H1 (cell line): ENCODE measurements at regions not wholly inside any gene's neighbourhood (a gene's known extent, or its start where the extent isn't known, plus 50 kb on each side); places are given as distances from the start of the nearest gene placed in this dataset.

ENCODE experiments used
- BACH1 ChIP-seq: IDR thresholded peaks from 2 replicates; pipeline ENCODE4 v1.6.1; 2012; ENCODE audit warnings: low read length, improper control_type of control experiment
- KDM1A ChIP-seq: fragments of 200-600, 300-600 bp; sonication (generic); IDR thresholded peaks from 2 replicates; pipeline ENCODE4 v1.7.1; 2016; ENCODE audit warnings: mild to moderate bottlenecking, low read length, borderline replicate concordance
- POLR2A ChIP-seq, 2 experiments: IDR thresholded peaks; 1 replicate in 1 of 2; 2 replicates in 1 of 2; pipeline ENCODE4 v1.6.1; 2011; ENCODE audit warnings: low read depth in 2 of 2, low read length in 2 of 2, mild to moderate bottlenecking in 2 of 2; ENCODE audit errors: control extremely low read depth in 1 of 2
- RFX5 ChIP-seq: IDR thresholded peaks from 2 replicates; pipeline ENCODE4 v1.6.1; 2011; ENCODE audit warnings: low read depth, low read length, improper control_type of control experiment, borderline replicate concordance
- TAF1 ChIP-seq: IDR thresholded peaks from 2 replicates; pipeline ENCODE4 v1.6.1; 2011; ENCODE audit warnings: mild to moderate bottlenecking, low read depth, low read length
- TF ChIP-seq, protein P1 (sequence below), 3 experiments: IDR thresholded peaks; 1 replicate in 2 of 3; 2 replicates in 1 of 3; pipeline versions ENCODE4 v1.5.1 to v1.6.1; 2011; ENCODE audit warnings: low read length in 3 of 3, mild to moderate bottlenecking in 3 of 3, inconsistent platforms in 2 of 3, low read depth in 1 of 3, moderate library complexity in 1 of 3; ENCODE audit not compliant: insufficient read depth in 1 of 3; ENCODE audit errors: control extremely low read depth in 1 of 3
- TF ChIP-seq, protein P2 (sequence below): IDR thresholded peaks from 2 replicates; pipeline ENCODE4 v1.6.1; 2012; ENCODE audit warnings: inconsistent platforms

DNA sequence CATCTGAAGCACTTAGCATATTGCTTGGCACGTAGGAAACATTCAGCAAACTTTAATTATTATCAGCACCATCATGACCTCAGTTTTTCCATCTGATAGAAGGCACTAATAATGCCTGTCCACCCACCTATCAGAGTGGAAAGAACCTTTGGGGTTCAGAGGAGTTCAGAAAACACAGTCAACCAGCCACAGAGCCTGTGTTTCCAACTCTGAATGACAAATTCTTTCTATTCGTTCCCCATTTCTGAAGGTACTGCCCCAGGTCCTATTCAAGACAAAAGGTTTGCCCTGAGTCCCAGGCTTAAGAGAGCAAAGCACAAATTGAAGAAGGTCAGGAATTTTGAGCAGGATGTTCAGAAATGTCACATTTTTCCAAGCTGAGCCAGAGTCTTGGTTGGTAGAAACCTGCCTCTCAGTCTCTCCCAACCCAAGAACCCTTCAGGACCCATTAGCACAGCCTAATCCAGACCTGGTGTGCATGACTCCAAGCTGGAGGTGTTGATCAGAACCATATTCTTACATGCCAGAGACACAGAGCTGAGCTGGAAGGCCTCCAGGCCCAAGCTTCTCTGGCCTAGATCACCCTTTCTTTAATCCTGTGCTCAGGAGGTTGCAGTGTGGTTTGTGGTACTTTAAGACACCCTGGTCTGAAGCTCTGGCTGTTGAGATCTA lies 114.4 kb downstream of the TBX5 start:
- TF ChIP-seq, protein P1, sequence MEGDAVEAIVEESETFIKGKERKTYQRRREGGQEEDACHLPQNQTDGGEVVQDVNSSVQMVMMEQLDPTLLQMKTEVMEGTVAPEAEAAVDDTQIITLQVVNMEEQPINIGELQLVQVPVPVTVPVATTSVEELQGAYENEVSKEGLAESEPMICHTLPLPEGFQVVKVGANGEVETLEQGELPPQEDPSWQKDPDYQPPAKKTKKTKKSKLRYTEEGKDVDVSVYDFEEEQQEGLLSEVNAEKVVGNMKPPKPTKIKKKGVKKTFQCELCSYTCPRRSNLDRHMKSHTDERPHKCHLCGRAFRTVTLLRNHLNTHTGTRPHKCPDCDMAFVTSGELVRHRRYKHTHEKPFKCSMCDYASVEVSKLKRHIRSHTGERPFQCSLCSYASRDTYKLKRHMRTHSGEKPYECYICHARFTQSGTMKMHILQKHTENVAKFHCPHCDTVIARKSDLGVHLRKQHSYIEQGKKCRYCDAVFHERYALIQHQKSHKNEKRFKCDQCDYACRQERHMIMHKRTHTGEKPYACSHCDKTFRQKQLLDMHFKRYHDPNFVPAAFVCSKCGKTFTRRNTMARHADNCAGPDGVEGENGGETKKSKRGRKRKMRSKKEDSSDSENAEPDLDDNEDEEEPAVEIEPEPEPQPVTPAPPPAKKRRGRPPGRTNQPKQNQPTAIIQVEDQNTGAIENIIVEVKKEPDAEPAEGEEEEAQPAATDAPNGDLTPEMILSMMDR (IDR thresholded peaks at IDR 0.05; ENCODE audit: control extremely low read depth in 1 of 3, insufficient read depth in 1 of 3, low read depth in 1 of 3, low read length in 3 of 3): no peak
- TF ChIP-seq RFX5 (no peak), POLR2A (IDR thresholded peaks at IDR 0.05; ENCODE audit: control extremely low read depth in 1 of 2, low read depth in 2 of 2, low read length in 2 of 2) (no peak), BACH1 (no peak), KDM1A (no peak), TAF1 (no peak)
- TF ChIP-seq, protein P2, sequence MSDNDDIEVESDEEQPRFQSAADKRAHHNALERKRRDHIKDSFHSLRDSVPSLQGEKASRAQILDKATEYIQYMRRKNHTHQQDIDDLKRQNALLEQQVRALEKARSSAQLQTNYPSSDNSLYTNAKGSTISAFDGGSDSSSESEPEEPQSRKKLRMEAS: no peak
